Hepatocyte (in vitro differentiated cells): ENCODE measurements at regions not wholly inside any gene's neighbourhood (a gene's known extent, or its start where the extent isn't known, plus 50 kb on each side); places are given as distances from the start of the nearest gene placed in this dataset.

Source experiments
- DNase-seq: peaks from one replicate; pipeline ENCODE4 v3.0.0-alpha.2; 2016; ENCODE audit warnings: low spot score
- H2AFZ ChIP-seq: fragments of 200-600 bp; sonication (generic); 2 replicates; pipeline ENCODE4 v1.6.0; 2016; ENCODE audit warnings: antibody characterized with exemption, mild to moderate bottlenecking
- H3K27ac ChIP-seq: fragments of 200-600 bp; sonication (generic); 2 replicates; pipeline ENCODE4 v1.5.1; 2016; ENCODE audit warnings: mild to moderate bottlenecking
- H3K27me3 ChIP-seq: fragments of 200-600 bp; sonication (generic); 2 replicates; pipeline ENCODE4 v1.6.1; 2016
- H3K36me3 ChIP-seq: fragments of 200-600 bp; sonication (generic); replicated peaks from 2 replicates; pipeline ENCODE4 v1.5.1; 2016; ENCODE audit warnings: low read depth; ENCODE audit not compliant: insufficient read depth
- H3K4me1 ChIP-seq: fragments of 200-600 bp; sonication (generic); 2 replicates; pipeline ENCODE4 v1.5.1; 2016; ENCODE audit warnings: mild to moderate bottlenecking, moderate library complexity; ENCODE audit not compliant: insufficient read depth
- H3K4me2 ChIP-seq: fragments of 200-600 bp; sonication (generic); 2 replicates; pipeline ENCODE4 v1.6.0; 2016
- H3K4me3 ChIP-seq: fragments of 200-600 bp; sonication (generic); 2 replicates; pipeline ENCODE4 v1.5.1; 2016; ENCODE audit warnings: mild to moderate bottlenecking
- H3K79me2 ChIP-seq: fragments of 200-600 bp; sonication (generic); 2 replicates; pipeline ENCODE4 v1.6.0; 2017; ENCODE audit warnings: mild to moderate bottlenecking
- H3K9me2 ChIP-seq: fragments of 200-600 bp; sonication (generic); replicated peaks from 2 replicates; pipeline ENCODE4 v1.6.0; 2017; ENCODE audit warnings: mild to moderate bottlenecking; ENCODE audit not compliant: insufficient read depth
- H3K9me3 ChIP-seq: fragments of 200-600 bp; sonication (generic); 2 replicates; pipeline ENCODE4 v1.5.1; 2016; ENCODE audit warnings: low read depth, mild to moderate bottlenecking
- H4K20me1 ChIP-seq: fragments of 200-600 bp; sonication (generic); 2 replicates; pipeline ENCODE4 v1.6.0; 2016; ENCODE audit warnings: mild to moderate bottlenecking; ENCODE audit not compliant: insufficient read depth, poor library complexity, severe bottlenecking
- CTCF ChIP-seq: fragments of 200-600 bp; sonication (generic); IDR thresholded peaks from 2 replicates; pipeline ENCODE4 v1.5.1; 2016; ENCODE audit warnings: antibody characterized with exemption, mild to moderate bottlenecking; ENCODE audit not compliant: poor library complexity
- EZH2 ChIP-seq: fragments of 200-600 bp; sonication (generic); IDR thresholded peaks from 2 replicates; pipeline ENCODE4 v1.6.1; 2016; ENCODE audit warnings: antibody characterized with exemption, mild to moderate bottlenecking, borderline replicate concordance
- EZH2phosphoT487 ChIP-seq: fragments of 200-600 bp; sonication (generic); IDR thresholded peaks from one replicate; pipeline ENCODE4 v1.6.1; 2018; ENCODE audit warnings: antibody characterized with exemption, mild to moderate bottlenecking, low read depth, moderate library complexity; ENCODE audit not compliant: unreplicated experiment, severe bottlenecking
- WGBS: methylation state at CpG from one replicate; pipeline ENCODE4 v1.1.6; 2016; ENCODE audit warnings: low lambda C conversion rate; ENCODE audit errors: missing lambda C conversion rate; 5-methylcytosine and 5-hydroxymethylcytosine counted together

- no peaks in the 10 kb centered on the region for H3K9me2 ChIP-seq
- H3K4me3 ChIP-seq = no peak overlapping the region
- no peak for TF ChIP-seq CTCF
- TF ChIP-seq EZH2phosphoT487 = no peak
- TF ChIP-seq EZH2 = no peak
- H3K27ac ChIP-seq = no peak overlapping the region
- H3K4me2 ChIP-seq = no peak overlapping the region
- DNase-seq = no peak
- WGBS = 76% methylated on average over 2 of the region's 2 CpGs
- no peak overlapping the region for H2AFZ ChIP-seq
- no peaks in the 10 kb centered on the region for H3K79me2 ChIP-seq
- no peaks in the 10 kb centered on the region for H3K9me3 ChIP-seq
- H3K4me1 ChIP-seq = no peaks in the 10 kb centered on the region
- H3K27me3 ChIP-seq = peaks cover 3% of the 10 kb centered on the region
- H4K20me1 ChIP-seq = no peaks in the 10 kb centered on the region
- no peaks in the 10 kb centered on the region for H3K36me3 ChIP-seq
Observed at GRCh38 chrX:130497531-130497930, 95.7 kb downstream of the RBMX2 start.

- no peaks in the 10 kb centered on the region for H3K79me2 ChIP-seq
- no peak overlapping the region for H3K27ac ChIP-seq
- H2AFZ ChIP-seq = no peak overlapping the region
- peaks cover 3% of the 10 kb centered on the region for H3K27me3 ChIP-seq
- no peaks in the 10 kb centered on the region for H3K9me2 ChIP-seq
- H3K4me1 ChIP-seq = no peaks in the 10 kb centered on the region
- H3K9me3 ChIP-seq = no peaks in the 10 kb centered on the region
- H3K36me3 ChIP-seq = no peaks in the 10 kb centered on the region
- no peak overlapping the region for H3K4me2 ChIP-seq
- no peaks in the 10 kb centered on the region for H4K20me1 ChIP-seq
- DNase-seq = no peak
- 88% methylated on average over 1 of the region's 1 CpG for WGBS
- TF ChIP-seq CTCF (no peak), EZH2phosphoT487 (no peak), EZH2 (no peak)
- no peak overlapping the region for H3K4me3 ChIP-seq
Observed at GRCh38 chrX:130498653-130499274, 97.0 kb downstream of the RBMX2 start.

GRCh38 chrX:130502016-130502570, 100.3 kb downstream of the RBMX2 start:
- H3K4me3 ChIP-seq = no peak overlapping the region
- TF ChIP-seq CTCF (no peak), EZH2phosphoT487 (no peak), EZH2 (no peak)
- H3K9me2 ChIP-seq = no peaks in the 10 kb centered on the region
- no peaks in the 10 kb centered on the region for H3K36me3 ChIP-seq
- no peak for DNase-seq
- no peaks in the 10 kb centered on the region for H3K9me3 ChIP-seq
- no peak overlapping the region for H2AFZ ChIP-seq
- H3K4me1 ChIP-seq = no peaks in the 10 kb centered on the region
- H3K27ac ChIP-seq = no peak overlapping the region
- H4K20me1 ChIP-seq = no peaks in the 10 kb centered on the region
- 79% methylated on average over 3 of the region's 3 CpGs for WGBS
- H3K27me3 ChIP-seq = peaks cover 3% of the 10 kb centered on the region
- H3K79me2 ChIP-seq = no peaks in the 10 kb centered on the region
- H3K4me2 ChIP-seq = no peak overlapping the region
